ENCODE measurements at regions not wholly inside any gene's neighbourhood (a gene's known extent, or its start where the extent isn't known, plus 50 kb on each side); places are given as distances from the start of the nearest gene placed in this dataset.

DNA sequence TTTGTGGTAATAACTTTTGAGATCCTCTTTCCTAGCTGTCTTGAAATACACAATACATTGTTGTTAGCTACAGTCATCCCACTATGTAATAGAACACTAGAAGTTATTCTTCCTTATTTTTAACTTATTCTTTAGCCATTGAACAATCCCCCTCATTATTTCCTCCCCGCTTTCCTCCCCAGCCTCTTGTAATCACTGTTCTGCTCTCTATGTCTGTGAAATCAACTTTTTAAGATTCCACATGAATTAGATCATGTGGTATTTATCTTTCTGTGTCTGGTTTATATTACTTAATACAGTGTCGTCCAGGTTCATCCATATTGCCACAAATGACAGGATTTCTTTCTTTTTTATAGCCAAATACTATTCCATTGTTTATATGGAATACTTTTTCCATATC, 72.9 kb downstream of the SLC10A2 start:
- DNase-seq (ENCODE audit: low spot score): no peak

DNA sequence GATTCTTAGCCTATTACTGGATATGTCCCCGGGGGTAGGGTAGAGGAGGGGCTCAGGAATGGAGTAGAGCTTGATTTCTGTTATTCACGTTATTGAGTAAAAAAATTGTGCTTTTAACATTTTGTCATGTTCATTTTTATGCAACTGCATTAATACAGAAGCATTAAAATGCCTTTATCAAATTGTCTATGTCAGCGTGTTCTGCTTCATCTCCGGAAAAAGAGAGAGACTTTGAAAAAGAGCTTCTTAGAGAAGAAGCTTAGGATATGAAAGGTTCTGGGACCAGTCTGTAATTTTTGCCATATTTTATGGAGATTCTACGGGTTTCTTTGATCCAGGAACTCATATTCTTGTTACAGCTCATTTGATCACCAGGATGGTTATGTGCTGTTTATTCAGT, 82.0 kb downstream of the SLC10A2 start:
- DNase-seq (ENCODE audit: low spot score): peak; percentile 62

DNA sequence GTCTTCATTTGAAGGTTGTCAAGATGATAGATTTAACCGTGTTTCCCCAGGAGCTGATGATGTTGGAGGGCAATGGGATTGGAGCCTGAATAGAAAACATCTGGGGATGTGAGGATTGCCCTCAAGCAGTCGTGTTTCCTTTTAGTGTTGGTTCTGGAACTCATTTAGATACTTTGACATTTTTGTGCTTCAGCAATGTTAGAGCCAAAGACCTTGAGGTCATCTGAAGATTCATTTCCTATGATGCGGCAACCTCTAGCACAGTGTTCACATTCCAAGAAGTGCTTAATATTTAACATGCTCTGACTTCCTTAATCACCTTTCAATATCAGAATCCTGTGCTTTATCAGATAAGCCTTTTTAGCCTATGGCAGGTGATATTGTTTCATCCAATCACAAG, 82.7 kb downstream of the SLC10A2 start:
- peak; percentile 67 for DNase-seq (ENCODE audit: low spot score)

DNA sequence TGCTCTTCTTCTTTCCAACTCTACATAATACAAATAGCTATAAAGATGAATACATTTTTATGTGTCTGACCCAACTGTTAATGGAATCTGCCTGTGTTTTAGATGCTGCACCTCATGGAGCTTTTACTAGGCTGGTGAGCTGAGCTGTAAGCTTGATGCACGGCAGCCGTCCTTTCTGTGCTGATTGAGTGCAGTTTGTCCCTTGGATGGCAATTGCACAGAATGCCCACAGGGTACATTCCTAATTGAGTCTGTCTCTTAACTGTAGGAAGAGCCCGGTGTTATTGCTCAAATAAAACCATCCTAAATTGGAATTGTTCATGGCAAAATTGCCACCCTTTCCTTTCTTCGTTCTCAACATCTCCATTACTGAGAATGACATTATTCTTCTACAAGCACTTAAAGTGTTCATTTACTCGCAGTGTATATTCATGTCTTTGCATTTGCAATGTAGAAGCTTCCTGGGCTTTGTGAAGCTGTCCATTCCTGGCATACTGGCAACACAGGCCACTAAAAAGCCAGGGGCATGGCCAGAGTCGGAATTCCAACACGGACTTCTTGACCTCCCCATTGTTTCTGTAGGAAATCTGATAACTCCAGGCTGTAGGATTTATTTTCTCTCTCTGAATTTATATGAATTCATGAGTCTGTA, 85.8 kb downstream of the SLC10A2 start:
- no peak for DNase-seq (ENCODE audit: low spot score)

DNA sequence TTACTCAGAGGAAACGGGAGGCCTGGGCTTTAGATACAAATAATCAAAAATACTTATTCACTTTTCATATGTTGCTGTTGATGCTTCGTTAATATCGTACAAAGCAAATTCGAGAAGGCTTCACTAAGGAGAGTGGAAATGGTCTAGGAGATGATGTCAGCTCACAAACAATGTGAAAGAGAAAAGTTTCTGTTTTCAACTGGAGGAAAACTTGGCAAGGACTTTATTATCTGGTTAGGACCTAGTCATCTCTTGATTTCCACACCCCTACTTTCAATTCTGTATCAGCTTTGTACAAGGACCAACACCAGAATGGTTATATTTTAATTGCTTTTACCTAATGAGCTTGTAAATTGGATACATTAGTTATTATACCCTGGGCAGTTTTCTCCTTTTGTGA, 88.0 kb downstream of the SLC10A2 start:
- peak; percentile 36 for DNase-seq (ENCODE audit: low spot score)

DNA sequence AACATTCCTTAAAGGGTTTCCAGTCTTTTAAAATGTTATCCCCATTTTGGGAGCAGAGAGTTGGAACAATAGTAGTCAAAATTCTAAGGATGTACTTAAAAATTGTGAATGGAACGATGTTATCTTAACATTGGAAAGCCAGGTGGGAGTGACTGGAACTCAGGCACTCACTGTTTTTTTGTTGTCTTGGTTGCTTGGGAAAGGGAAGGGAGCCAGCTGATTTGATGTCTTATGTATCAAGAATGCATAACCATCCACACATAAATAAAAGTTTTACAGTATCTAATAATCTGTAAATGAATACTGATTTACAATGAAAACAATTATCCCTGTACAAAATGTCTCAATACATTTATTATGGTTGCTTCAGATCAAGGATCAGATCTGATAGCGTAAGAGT, 88.7 kb downstream of the SLC10A2 start:
- no peak for DNase-seq (ENCODE audit: low spot score)

DNA sequence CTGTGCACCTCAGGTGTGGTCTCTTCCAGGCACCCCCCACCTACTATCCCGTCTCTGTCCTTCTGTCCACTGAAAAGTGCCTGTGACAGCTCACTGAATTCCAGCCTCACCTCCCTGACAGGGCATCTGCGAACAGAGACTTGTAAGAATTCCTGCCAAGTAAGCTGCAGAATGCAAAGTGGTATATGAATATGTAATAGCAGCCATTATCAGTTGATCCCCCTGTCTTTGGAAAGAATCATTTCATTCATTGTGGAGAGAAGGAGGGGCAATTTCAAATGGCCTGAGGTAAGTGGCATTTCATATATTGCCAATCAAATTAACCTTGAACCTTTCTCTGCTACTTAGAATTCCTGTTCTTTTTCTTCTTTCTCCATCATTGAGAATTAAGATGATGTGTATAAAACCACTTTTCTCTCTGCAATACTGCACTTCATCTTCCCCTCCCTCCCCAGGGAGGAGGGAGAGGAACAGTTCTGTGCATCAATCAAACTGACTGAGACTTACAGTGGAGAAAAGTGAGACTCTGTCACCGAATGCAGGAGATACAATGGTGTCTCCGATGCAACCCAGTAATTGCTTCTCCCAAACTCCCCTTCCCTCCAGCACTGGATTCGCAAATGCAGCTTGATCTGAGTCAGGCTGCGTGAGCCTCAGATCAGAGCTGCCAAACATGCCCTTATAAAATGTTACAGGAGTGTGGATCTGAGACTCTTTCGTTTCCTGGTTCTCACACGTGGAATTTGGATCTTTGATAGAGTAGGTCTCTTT, 91.7 kb downstream of the SLC10A2 start:
- DNase-seq (ENCODE audit: low spot score): peak; percentile 8

DNA sequence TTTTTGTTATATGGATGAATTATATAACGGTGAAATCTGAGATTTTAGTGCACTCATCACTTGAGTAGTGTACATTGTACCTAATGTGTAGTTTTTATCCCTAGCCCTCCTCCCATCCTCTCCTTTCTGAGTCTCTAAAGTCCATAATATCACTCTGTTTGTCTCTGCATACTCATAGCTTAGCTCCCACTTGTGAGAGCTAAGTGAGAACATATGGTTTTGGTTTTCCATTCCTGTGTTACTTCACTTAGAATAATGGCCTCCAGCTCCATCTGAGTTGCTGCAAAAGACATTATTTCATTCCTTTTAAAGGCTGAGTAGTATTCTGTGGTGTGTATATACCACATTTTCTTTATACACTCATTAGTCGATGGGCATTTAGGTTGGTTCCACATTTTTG, 94.0 kb downstream of the SLC10A2 start:
- no peak for DNase-seq (ENCODE audit: low spot score)

DNA sequence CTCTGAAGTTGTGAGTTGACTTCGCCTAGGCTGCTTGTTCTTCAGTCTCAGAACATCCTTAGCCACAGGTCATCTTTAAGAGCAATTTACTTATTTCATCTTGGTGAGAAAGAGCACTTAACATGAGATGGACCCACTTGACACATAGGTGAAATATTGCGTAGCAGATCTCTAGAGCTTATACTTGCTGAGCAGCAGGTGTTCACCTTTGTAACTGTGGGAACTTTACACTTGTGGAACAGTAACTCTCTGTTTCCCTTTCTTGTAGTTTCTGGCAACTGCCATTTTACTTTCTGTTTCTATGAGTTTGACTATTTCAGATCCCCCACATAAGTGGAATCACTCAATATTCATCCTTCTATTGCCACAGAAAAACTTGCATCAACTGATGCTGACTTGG, 95.7 kb downstream of the SLC10A2 start:
- no peak for DNase-seq (ENCODE audit: low spot score)

DNA sequence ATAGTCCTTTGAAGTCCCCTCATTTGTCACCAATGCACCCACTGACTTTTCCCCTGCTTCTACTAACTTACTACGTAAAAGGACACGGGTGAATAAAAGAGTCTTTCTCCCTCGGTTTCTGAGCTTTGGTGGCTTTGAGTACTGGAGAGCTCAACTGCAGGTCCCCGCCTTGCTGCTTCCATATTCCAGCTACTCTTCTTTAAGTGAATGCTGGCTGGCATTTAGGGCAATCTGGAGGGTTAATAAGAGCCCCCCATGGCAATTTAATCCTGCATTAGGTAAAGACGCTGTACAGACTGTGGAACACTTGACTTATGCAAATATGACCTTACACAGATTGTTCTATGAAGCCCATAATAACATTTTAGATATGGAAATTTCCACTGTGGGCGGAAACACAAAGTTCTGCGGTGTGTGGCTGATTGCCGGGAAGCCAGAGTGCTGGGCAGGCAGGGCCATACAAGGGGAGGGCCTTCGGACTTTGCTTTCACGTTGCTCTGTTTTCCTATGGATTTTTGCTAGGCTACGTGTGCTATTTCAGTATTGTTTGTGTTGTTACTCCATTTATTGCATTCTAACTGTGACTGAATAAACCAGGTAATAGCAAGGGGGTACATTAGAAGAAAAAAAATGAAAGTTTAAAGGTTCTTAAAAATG, 97.5 kb downstream of the SLC10A2 start:
- DNase-seq (ENCODE audit: low spot score): no peak

DNA sequence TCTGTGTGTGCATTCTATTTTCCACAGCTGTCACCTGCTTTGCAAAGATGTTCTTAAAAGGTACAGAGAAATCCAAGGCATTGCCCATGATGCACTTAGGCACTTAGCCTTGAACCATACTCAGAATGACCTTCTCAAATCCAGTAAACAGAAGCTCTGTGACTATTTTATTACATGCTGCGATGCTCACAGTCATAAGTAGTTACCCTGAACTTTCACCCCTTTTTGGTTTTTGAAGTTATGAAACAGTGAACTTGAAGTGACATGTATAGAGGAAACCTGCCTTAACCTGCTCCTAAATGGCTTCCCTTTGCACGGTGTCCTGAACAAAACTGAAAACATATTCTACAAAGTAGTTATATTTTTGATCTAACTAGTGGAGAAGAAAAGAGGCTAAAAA, 100.4 kb downstream of the SLC10A2 start:
- peak; percentile 26 for DNase-seq (ENCODE audit: low spot score)

DNA sequence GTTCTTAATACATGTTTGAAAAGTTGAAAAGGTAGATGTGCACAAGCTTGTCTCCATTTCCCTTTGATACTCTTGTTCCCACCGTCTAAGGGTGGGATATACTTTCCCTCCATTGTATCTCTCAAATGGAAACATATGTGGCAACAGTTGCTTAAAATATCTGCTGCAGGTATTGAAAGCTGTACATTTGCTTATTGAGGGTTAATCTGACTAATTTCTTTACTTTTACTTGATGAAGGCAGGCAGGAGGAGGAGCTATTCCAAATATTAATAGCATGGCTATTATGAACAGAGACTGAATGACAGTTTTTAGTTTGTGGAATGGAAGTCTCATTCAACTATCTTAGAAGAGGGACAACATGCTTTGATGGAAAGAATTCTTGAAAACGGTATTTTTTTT, 103.8 kb downstream of the SLC10A2 start:
- no peak for DNase-seq (ENCODE audit: low spot score)

DNA sequence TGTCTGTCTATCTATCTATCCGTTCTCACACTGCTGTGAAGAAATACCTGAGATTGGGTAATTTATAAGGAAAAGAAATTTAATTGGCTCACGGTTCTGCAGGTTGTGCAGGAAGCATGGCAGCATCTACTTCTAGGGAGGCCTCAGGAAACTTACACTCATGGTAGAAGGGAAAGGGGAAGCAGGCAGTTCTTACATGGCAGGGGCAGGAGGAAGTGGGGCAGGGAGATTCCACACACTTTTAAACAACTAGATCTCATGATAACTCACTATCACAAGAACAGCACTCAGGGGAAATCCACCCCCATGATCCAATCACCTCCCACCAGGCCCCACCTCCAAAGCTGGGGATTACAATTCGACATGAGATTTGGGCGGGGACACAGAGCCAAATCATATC, 105.3 kb downstream of the SLC10A2 start:
- no peak for DNase-seq (ENCODE audit: low spot score)

DNA sequence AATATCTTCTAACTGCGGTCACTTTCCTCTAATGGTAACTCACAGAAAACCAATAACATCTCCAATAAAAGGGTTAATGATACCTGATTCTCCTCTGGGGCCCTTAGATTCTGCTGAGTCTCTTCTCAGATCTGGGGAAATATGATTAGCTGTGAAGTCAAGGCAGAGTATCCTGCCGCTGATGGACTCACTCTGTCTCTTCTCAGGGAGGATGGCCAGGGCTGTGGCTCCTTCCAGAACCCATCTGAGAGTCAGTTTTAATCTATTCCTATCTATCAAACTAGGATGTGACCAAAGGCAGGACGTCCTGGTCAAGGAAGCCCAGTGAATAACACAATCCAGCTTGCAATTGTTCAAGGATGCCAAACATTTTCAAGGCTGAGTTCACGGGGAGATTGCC, 109.8 kb downstream of the SLC10A2 start:
- no peak for DNase-seq (ENCODE audit: low spot score)

DNA sequence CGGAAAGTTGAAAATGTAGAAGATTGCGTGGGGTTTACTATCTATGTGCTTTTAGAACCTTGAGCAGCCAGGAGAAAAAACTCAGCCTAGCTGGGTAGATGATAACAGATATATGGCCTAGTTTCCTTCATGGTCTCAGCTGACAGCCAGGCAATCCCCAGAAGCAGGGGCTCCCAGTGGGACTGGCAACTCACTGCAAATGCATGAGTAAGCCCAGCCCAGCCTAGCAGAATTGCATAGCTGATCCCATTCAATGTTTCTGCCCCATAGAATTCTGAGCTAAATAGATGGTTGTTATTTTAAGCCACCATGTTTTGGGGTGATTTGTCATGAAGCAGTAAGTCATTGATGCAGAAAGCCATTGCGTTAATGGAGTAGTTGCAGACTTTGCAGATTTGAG, 108.5 kb downstream of the ERCC5 start:
- no peak for DNase-seq (ENCODE audit: low spot score)

DNA sequence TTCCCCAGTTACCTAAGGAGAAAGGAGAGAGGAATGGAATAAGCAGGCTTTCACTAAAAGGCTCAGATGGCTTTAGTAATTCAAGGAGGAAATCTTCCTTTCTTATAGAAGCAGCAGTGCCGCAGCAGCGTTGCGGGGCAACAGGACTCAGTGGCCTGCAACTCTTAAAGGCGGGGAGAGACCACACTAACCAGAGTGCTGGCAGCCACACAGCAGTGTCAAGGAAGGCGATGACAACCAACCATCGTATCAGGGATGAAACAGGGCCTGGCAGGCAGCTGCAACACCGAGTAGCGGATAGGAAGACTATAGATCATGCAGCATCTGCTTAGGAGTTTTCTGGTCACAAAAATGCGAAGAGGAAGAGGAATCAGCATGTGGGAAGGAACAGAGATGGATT, 106.0 kb downstream of the ERCC5 start:
- no peak for DNase-seq (ENCODE audit: low spot score)

DNA sequence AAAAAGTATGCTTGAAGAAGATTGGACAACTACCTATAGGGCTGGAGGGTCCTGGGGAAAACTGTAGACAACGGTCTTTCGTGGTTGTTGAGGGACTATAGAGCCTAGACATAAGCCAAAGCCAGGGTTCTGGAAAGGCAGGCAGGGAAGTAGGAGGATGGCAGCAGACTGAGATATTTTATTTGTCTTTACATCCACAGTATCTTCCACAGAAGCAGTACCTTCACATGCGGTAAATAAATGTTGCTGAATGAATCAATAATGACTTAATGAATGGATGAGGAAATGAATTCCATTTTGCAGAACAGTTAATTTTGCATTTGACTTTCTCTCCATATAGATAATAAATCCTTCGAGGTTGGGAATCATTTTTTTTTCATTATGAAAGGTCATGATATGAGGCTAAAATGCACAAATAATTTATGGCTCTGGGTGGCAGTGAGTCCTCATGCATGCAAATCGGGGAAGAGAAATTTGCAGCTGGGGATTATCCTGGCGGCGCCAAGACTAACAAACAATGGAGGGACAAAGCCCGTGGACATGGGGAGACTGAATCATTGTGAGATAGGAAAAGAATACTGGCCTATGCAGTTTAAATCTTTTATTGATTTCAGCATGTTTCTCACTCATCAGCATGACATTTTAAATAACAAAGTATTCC, 102.0 kb downstream of the ERCC5 start:
- no peak for DNase-seq (ENCODE audit: low spot score)

DNA sequence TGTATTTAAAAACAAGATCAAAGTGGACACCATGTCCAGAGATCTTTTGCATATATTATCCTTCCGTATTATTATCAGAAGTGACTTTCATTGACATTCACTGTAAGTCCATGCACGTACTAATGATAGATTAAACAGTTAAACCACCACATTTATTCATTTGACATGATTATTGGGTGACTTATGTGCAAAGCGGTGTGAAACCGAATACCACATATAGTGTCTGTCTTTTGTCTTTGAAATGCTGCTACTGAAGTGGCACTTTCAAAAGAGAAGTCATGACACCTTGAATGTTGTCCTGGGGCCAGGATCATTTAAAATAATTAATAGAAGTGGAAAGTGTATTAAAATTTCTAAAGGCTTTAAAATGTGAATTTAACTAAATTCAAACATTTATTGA, 100.1 kb downstream of the ERCC5 start:
- DNase-seq (ENCODE audit: low spot score): no peak

DNA sequence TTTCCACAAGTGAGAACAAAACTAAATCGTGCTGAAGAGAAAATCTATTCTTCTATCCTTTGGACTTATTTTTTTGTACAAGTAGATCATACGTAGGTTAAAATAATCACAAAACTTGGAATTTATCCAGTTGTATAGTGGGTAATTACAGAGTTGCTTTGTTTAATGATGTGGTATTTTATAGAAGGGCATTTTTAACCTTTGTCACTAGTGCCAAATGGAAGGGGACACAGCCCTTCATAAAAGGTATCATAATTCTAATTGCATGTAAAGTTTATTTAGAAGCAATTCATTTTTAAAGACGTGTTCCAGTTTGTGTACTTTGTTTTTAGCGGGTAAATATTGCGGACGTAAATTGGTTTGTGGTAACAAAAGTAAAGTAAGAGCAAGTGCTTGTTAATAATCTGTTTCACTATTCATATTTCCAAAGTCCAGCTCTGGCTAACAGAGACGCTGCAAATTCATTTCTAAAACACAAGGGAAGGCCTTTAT, 99.5 kb downstream of the ERCC5 start:
- DNase-seq (ENCODE audit: low spot score): no peak

DNA sequence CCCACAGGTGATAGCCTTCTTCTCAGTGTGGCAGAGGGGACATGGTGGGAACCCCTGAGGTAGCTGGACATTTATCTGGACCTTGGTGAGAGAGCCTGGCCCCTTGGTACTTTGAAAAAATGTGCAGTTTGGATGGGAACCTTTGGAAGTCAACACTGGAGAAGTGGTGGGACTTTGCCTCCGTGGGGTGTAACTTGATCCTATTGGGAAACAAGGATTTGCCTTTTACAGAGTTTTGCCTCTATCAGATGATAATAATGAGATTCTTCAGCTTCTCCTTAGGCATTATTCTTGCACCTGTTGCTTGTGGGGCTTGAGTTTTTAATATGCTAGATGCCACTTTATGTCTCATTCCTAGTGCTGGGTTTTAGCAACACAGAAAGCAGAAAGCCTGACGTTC, 99.0 kb downstream of the ERCC5 start:
- no peak for DNase-seq (ENCODE audit: low spot score)

DNA sequence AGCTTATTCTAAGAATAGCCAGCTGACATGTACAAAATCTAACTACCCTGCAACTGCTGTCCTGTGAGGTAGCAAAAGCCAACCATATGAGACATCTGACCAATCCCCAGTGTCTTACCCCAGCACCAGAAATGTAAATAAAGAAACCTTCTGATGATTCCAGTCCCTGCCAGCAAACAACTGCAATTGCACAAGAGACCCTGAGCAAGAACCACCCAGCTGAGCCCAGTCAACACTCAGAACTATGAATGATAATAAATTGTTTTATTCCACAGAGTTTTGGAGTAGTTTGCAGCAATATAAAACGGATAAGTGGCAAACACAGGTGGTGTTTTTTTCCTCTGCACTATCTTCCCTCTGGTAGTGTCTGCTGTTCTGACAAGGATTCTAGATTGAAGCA, 94.9 kb downstream of the ERCC5 start:
- DNase-seq (ENCODE audit: low spot score): no peak

DNA sequence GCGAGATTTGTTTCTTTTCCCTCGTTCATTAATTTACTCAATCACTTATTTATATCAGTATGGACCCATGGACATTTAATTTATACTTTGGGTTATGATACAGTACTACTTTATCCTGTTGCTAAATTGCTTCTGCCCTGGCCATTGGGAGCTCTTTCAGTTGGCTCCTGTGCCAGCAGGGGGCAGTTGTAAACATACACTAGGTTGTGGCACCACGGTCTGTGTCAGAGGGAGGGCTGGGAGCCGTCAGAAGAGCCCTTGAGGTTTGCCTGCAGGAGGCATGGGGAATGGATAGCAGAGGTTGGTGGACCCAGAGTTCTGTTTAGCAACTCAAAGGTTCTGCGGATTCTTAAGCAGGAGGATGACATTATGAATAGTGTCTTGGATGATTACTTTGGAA, 94.3 kb downstream of the ERCC5 start:
- DNase-seq (ENCODE audit: low spot score): no peak

All from umbilical cord (tissue), 1 donor.